Coronary artery (tissue), 2 donors: ENCODE measurements at regions not wholly inside any gene's neighbourhood (a gene's known extent, or its start where the extent isn't known, plus 50 kb on each side); places are given as distances from the start of the nearest gene placed in this dataset.
A peak's percentile ranks its signal among the peaks of the same experiment; 100 is the strongest.

Experiments used
- DNase-seq: peaks from one replicate; pipeline ENCODE4 v3.0.0-alpha.2; 2017; ENCODE audit warnings: low spot score
- H3K27ac ChIP-seq, 2 donors: fragments of 200-600 bp; sonication (generic); one replicate each; pipeline ENCODE4 v1.5.1; 2016 to 2019
- H3K4me3 ChIP-seq: fragments of 200-600 bp; sonication (generic); 2 replicates; pipeline ENCODE4 v1.5.1; 2016; ENCODE audit warnings: mild to moderate bottlenecking, moderate library complexity
- TF ChIP-seq, protein P1 (sequence below): fragments of 200-600 bp; sonication (generic); IDR thresholded peaks from one replicate; pipeline ENCODE4 v1.5.1; 2019; ENCODE audit warnings: antibody characterized with exemption

DNA sequence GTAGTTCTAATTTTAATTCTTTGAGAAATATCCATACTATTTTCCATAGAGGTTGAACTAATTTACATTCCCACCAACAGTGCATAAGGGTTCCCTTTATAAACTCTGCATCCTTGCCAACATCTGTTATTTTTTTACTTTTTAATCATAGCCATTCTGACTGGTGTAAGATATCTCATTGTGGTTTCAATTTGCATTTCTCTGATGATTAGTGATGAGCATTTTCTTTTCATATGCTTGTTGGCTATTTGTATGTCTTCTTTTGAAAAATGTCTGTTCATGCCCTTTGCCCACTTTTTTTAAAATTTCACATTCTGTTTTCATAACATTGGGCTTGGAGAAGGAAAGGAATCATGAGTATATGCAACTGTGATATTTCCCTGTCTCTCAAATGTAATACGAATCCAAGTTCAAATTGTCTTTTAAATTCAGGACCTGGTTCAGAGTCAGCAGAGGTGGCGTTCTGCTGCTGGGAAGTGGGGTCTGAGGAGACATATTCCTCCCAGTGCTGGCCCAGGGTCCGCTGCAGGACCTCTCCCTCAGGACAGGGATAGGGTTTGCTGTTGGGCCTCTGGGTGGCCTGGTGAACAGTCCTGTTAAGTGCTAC is 81.2 kb upstream of the ETV6 start:
- H3K4me3 ChIP-seq = no peak overlapping the region
- H3K27ac ChIP-seq = no peak overlapping the region
- no peak for DNase-seq
- TF ChIP-seq, protein P1, sequence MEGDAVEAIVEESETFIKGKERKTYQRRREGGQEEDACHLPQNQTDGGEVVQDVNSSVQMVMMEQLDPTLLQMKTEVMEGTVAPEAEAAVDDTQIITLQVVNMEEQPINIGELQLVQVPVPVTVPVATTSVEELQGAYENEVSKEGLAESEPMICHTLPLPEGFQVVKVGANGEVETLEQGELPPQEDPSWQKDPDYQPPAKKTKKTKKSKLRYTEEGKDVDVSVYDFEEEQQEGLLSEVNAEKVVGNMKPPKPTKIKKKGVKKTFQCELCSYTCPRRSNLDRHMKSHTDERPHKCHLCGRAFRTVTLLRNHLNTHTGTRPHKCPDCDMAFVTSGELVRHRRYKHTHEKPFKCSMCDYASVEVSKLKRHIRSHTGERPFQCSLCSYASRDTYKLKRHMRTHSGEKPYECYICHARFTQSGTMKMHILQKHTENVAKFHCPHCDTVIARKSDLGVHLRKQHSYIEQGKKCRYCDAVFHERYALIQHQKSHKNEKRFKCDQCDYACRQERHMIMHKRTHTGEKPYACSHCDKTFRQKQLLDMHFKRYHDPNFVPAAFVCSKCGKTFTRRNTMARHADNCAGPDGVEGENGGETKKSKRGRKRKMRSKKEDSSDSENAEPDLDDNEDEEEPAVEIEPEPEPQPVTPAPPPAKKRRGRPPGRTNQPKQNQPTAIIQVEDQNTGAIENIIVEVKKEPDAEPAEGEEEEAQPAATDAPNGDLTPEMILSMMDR = no peak

DNA sequence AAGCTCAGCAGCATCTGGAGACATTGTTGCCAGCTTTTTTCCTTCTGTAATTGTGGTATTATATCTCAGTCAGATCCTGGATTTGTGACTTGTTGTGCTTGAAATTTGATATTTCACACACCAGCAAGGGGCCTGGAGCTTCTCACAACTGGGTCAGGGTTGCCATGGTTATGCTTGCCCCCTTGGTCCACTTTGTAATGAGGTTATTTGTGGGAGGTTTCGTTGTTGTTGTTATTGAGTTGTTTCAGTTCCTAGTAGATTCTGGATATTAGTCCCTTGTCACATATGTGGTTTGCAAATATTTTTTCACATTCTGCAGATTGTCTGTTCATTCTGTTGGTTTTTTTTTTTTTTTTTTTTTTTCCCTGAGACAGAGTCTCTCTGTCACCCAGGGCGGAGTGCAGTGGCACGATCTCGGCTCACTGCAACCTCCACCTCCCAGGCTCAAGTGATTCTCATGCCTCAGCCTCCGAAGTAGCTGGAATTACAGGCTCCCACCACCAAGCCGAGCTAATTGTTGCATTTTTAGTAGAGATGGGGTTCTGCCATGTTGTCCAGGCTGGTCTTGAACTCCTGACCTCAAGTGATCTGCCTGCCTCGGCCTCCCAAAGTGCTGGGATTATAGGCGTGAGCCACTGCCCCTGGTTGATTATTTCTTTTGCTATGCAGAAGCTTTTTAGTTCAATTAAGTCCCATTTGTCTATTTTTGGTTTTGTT is 80.6 kb upstream of the ETV6 start:
- no peak overlapping the region for H3K27ac ChIP-seq
- TF ChIP-seq, protein P1 = no peak
- no peak for DNase-seq
- H3K4me3 ChIP-seq = no peak overlapping the region

DNA sequence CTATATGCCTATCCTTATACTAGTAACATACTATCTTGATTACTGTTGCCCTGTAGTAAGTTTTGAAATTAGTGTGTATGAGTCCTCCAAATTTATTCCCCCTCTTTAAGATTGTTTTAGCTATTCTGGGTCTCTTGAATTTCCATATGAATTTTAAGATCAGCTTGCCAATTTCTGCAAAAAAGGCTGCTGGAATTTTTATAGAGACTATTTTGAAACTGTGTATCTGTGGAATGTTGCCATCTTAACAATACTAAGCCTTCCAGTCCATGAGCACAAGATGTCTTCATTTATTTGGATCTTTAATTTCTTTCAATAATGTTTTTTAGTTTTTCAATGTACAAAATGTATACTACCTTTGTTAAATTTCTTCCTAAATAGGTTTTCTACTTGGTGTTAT is 79.8 kb upstream of the ETV6 start:
- Histone ChIP-seq H3K27ac (no peak overlapping the region), H3K4me3 (no peak overlapping the region)
- DNase-seq = no peak
- TF ChIP-seq, protein P1 = no peak

DNA sequence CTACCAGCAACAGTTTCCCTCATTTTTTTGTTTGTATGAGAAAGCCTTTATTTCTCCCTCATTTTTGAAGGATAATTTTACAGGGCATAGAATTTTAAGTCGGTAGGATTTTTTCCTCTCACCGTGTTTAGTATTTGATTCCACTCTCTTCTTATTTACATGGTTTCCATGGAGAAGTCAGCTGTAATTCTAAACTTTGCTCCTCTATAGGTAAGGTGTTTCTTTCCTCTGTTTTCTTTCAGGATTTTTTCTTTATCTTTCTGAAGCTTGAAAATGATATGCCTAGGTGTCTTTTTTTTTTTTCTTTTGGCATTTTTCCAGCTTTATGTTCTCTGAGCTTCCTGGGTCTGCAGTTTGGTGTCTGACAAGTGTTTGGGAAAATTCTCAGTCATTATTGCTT is 75.6 kb upstream of the ETV6 start:
- TF ChIP-seq, protein P1 = no peak
- H3K27ac ChIP-seq = no peak overlapping the region
- H3K4me3 ChIP-seq = no peak overlapping the region
- no peak for DNase-seq

DNA sequence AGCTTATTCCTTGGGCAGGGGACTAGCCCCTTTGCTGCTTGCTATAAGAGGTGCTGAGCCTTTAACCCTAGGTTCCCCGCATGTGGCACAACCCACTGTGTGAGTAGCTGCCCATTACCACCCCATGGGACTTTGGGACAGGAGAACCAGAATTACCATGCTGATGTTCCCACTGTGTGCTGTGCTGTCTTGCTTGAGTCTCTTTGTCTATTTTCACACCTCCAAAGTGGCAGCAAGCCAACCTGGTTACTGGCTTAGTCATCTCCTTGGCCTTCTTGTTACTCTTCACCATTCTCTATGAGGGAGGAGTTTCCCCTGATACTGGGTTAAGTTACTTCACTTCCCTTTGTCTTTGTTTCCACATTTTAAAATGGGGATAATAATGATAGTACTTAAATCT is 73.4 kb upstream of the ETV6 start:
- no peak overlapping the region for H3K4me3 ChIP-seq
- no peak overlapping the region for H3K27ac ChIP-seq
- TF ChIP-seq, protein P1 = no peak
- no peak for DNase-seq

DNA sequence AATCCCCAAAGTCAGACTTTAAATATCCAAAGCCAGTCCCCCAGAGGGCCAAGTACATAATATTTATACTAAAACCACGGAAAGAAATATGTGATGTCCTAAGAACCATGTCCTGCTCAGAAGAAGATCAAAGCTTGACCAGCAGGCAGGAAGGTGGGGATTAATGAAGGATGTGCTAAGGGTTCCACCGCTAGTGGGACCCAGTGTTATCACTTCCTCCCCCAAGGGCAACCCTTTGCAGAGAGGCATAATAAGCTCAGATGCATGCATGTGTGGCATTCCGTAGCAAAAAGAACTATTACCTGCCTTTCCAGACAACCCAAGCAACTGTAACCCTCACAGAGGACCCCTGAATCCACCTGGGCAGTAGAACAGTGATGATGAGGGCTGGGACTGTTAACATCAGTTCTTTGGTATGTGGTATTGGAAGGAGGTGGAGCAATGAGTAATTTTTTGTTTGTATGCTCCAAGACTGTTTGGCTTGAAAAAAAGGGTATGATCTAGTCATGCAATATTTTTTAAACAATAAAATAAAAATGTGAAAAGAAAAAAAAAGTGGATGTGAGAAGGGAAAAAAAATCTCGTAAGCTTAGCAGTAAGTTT is 71.7 kb upstream of the ETV6 start:
- TF ChIP-seq, protein P1 = no peak
- Histone ChIP-seq H3K27ac (peak overlapping the region in 1 of 2 donors; percentile 26), H3K4me3 (no peak overlapping the region)
- no peak for DNase-seq

DNA sequence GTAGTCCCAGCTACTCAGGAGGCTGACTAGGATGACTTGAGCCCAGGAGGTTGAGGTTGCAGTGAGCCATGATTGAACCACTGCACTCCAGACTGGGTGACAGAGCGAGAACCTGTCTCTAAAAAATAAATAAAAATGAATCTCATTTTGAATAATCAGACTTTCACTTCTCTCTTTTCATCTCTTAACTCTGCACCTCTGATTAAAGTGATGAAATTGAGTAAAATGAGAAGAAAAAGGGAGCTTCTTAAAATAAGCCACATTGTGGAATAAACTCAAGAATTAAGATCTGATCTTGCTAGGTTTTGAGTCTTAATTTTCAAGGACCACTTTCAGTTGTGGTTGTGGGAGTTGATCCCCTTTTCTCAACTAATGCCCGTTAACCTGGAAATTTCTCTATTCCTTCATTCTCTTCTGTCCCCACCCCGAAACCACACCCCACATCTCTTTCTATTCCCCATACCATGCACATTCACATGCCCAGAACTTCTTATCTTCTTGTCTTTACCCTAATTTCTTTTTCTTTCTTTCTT is 70.9 kb upstream of the ETV6 start:
- Histone ChIP-seq H3K4me3 (no peak overlapping the region), H3K27ac (no peak overlapping the region)
- no peak for DNase-seq
- TF ChIP-seq, protein P1 = no peak
